ENCODE measurements at regions not wholly inside any gene's neighbourhood (a gene's known extent, or its start where the extent isn't known, plus 50 kb on each side); places are given as distances from the start of the nearest gene placed in this dataset.

DNA sequence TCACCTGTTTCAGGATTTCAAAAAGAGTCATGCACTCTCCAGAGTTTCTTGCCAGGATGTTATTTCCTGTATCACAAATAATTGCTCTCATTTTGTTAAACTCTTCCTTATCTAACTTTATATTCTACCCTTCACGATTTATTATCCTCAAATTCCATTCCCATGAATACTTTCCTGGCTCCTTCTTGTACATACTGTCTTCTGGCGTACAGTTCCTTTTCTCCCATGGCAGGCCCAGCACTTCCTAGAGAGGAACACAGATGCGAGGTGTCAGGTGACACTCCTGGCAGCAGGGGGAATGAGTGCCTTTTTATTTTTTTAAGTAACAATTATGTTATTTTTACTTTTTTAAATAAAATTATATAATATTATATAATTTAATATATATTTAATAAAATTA is 411.9 kb downstream of the TFEC start (continued):
- TF ChIP-seq, protein P1, sequence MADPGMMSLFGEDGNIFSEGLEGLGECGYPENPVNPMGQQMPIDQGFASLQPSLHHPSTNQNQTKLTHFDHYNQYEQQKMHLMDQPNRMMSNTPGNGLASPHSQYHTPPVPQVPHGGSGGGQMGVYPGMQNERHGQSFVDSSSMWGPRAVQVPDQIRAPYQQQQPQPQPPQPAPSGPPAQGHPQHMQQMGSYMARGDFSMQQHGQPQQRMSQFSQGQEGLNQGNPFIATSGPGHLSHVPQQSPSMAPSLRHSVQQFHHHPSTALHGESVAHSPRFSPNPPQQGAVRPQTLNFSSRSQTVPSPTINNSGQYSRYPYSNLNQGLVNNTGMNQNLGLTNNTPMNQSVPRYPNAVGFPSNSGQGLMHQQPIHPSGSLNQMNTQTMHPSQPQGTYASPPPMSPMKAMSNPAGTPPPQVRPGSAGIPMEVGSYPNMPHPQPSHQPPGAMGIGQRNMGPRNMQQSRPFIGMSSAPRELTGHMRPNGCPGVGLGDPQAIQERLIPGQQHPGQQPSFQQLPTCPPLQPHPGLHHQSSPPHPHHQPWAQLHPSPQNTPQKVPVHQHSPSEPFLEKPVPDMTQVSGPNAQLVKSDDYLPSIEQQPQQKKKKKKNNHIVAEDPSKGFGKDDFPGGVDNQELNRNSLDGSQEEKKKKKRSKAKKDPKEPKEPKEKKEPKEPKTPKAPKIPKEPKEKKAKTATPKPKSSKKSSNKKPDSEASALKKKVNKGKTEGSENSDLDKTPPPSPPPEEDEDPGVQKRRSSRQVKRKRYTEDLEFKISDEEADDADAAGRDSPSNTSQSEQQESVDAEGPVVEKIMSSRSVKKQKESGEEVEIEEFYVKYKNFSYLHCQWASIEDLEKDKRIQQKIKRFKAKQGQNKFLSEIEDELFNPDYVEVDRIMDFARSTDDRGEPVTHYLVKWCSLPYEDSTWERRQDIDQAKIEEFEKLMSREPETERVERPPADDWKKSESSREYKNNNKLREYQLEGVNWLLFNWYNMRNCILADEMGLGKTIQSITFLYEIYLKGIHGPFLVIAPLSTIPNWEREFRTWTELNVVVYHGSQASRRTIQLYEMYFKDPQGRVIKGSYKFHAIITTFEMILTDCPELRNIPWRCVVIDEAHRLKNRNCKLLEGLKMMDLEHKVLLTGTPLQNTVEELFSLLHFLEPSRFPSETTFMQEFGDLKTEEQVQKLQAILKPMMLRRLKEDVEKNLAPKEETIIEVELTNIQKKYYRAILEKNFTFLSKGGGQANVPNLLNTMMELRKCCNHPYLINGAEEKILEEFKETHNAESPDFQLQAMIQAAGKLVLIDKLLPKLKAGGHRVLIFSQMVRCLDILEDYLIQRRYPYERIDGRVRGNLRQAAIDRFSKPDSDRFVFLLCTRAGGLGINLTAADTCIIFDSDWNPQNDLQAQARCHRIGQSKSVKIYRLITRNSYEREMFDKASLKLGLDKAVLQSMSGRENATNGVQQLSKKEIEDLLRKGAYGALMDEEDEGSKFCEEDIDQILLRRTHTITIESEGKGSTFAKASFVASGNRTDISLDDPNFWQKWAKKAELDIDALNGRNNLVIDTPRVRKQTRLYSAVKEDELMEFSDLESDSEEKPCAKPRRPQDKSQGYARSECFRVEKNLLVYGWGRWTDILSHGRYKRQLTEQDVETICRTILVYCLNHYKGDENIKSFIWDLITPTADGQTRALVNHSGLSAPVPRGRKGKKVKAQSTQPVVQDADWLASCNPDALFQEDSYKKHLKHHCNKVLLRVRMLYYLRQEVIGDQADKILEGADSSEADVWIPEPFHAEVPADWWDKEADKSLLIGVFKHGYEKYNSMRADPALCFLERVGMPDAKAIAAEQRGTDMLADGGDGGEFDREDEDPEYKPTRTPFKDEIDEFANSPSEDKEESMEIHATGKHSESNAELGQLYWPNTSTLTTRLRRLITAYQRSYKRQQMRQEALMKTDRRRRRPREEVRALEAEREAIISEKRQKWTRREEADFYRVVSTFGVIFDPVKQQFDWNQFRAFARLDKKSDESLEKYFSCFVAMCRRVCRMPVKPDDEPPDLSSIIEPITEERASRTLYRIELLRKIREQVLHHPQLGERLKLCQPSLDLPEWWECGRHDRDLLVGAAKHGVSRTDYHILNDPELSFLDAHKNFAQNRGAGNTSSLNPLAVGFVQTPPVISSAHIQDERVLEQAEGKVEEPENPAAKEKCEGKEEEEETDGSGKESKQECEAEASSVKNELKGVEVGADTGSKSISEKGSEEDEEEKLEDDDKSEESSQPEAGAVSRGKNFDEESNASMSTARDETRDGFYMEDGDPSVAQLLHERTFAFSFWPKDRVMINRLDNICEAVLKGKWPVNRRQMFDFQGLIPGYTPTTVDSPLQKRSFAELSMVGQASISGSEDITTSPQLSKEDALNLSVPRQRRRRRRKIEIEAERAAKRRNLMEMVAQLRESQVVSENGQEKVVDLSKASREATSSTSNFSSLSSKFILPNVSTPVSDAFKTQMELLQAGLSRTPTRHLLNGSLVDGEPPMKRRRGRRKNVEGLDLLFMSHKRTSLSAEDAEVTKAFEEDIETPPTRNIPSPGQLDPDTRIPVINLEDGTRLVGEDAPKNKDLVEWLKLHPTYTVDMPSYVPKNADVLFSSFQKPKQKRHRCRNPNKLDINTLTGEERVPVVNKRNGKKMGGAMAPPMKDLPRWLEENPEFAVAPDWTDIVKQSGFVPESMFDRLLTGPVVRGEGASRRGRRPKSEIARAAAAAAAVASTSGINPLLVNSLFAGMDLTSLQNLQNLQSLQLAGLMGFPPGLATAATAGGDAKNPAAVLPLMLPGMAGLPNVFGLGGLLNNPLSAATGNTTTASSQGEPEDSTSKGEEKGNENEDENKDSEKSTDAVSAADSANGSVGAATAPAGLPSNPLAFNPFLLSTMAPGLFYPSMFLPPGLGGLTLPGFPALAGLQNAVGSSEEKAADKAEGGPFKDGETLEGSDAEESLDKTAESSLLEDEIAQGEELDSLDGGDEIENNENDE (IDR thresholded peaks at IDR 0.05; ENCODE audit: insufficient replicate concordance, low read length) = no peak
- no peak for TF ChIP-seq SIRT6 (IDR thresholded peaks at IDR 0.05; ENCODE audit: low read length)
- TF ChIP-seq SIX5 (IDR thresholded peaks at IDR 0.05; ENCODE audit: low read depth, low read length) = no peak
- no peak for TF ChIP-seq SAP30 (IDR thresholded peaks at IDR 0.05; ENCODE audit: insufficient read depth, insufficient replicate concordance, low read length)
- TF ChIP-seq POLR2A (IDR thresholded peaks at IDR 0.05; ENCODE audit: control extremely low read depth in 1 of 2, low read depth in 2 of 2, low read length in 2 of 2) = no peak
- TF ChIP-seq SUZ12 (IDR thresholded peaks at IDR 0.05; ENCODE audit: low read length) = no peak
- no peak for TF ChIP-seq TAF1 (IDR thresholded peaks at IDR 0.05; ENCODE audit: low read depth, low read length)
